ENCODE measurements at regions not wholly inside any gene's neighbourhood (a gene's known extent, or its start where the extent isn't known, plus 50 kb on each side); places are given as distances from the start of the nearest gene placed in this dataset.

- Histone ChIP-seq H3K36me3 (replicated peaks in 1 of 2; ENCODE audit: control insufficient read depth in 1 of 2, insufficient read depth in 2 of 2, low read length in 2 of 2) (no peaks in the 10 kb centered on the region), H3K79me2 (ENCODE audit: insufficient read depth, low read length) (no peaks in the 10 kb centered on the region), H3K9ac (ENCODE audit: insufficient read depth, low read depth, low read length) (no peak overlapping the region), H3K4me3 (replicated peaks in 1 of 3; ENCODE audit: insufficient read depth in 1 of 3, low read depth in 2 of 3, low read length in 3 of 3) (no peak overlapping the region), H2AFZ (ENCODE audit: low read length) (no peak overlapping the region), H3K9me3 (ENCODE audit: low read length) (no peaks in the 10 kb centered on the region), H3K4me1 (ENCODE audit: insufficient read depth, low read length) (no peaks in the 10 kb centered on the region), H3K4me2 (ENCODE audit: low read depth, low read length) (no peak overlapping the region), H3K27ac (ENCODE audit: extremely low read length, insufficient read depth, low read length) (no peak overlapping the region), H3K27me3 (ENCODE audit: control insufficient read depth in 1 of 2, insufficient read depth in 2 of 2, low read length in 2 of 2) (no peaks in the 10 kb centered on the region), H4K20me1 (ENCODE audit: insufficient read depth, low read length) (no peaks in the 10 kb centered on the region)
- no peak for TF ChIP-seq ZNF563 (CRISPR knock-in tag; IDR thresholded peaks at IDR 0.05)
- no peak for TF ChIP-seq ZNF660 (CRISPR knock-in tag; IDR thresholded peaks at IDR 0.05; ENCODE audit: borderline replicate concordance, low read depth)
- DNase-seq (ENCODE audit: low spot score) (no peak), ATAC-seq (no peak), FAIRE-seq (no peak)
- ChIA-PET CTCF (ENCODE audit: low intra/inter-chr PET ratio, low total read pairs) (no interaction called here), POLR2A (no interaction called here)
- in situ Hi-C loops (cut with HindIII; ENCODE audit: extremely low pct_ligation_motif_present, low pct_unique_long_range_greater_than_20kb) (no loop called here), intact Hi-C loops (cut with micrococcal nuclease; ENCODE audit: unreplicated experiment) (no loop called here)
- no TSS peak for BruUV-seq (replicated peaks)
- 80% methylated on average over 1 of the region's 32 CpGs for WGBS (ENCODE audit: low lambda C conversion rate)
Observed at GRCh38 chr4:116705466-116705865, 379.9 kb downstream of the TRAM1L1 start.

DNA sequence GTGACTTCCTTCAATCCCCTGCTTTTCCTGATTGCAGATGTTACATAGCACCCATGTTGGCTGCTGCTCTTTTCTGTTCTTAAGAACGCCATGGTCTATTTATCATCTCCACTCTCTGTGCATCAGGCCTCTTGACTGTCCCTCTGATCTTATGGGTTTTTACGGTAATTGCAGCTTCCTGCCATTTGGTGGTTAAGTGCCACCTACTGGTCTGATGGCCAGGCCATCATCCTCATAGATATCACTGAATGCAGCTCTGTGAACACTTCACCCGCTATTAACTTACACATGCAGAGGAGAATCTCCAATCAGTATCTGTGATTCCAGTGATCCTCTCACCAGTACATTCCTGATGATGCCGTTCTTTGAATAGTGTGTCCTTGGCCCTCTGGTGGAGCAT, 382.4 kb downstream of the TRAM1L1 start:
- DNase-seq (ENCODE audit: low spot score): peak; percentile 24
- in situ Hi-C loops (cut with HindIII; ENCODE audit: extremely low pct_ligation_motif_present, low pct_unique_long_range_greater_than_20kb): no loop called here
- H3K36me3 ChIP-seq (replicated peaks in 1 of 2; ENCODE audit: control insufficient read depth in 1 of 2, insufficient read depth in 2 of 2, low read length in 2 of 2): no peaks in the 10 kb centered on the region
- H3K27me3 ChIP-seq (ENCODE audit: control insufficient read depth in 1 of 2, insufficient read depth in 2 of 2, low read length in 2 of 2): no peaks in the 10 kb centered on the region
- no peaks in the 10 kb centered on the region for H3K4me1 ChIP-seq (ENCODE audit: insufficient read depth, low read length)
- 10% methylated on average over 4 of the region's 4 CpGs for WGBS (ENCODE audit: low lambda C conversion rate)
- ATAC-seq: peak; percentile 96
- CTCF ChIA-PET (ENCODE audit: low intra/inter-chr PET ratio, low total read pairs): no interaction called here
- no peak overlapping the region for H3K27ac ChIP-seq (ENCODE audit: extremely low read length, insufficient read depth, low read length)
- H3K9me3 ChIP-seq (ENCODE audit: low read length): no peaks in the 10 kb centered on the region
- no peak overlapping the region for H3K4me3 ChIP-seq (replicated peaks in 1 of 3; ENCODE audit: insufficient read depth in 1 of 3, low read depth in 2 of 3, low read length in 3 of 3)
- intact Hi-C loops (cut with micrococcal nuclease; ENCODE audit: unreplicated experiment): loop anchor here (1.0 kb wide), 1 partner anchor 345 kb away; no protein-coding TSS in a partner anchor
- H3K9ac ChIP-seq (ENCODE audit: insufficient read depth, low read depth, low read length): no peak overlapping the region
- POLR2A ChIA-PET: no interaction called here
- H2AFZ ChIP-seq (ENCODE audit: low read length): no peak overlapping the region
- no peaks in the 10 kb centered on the region for H4K20me1 ChIP-seq (ENCODE audit: insufficient read depth, low read length)
- peak; percentile 23 for FAIRE-seq
- no TSS peak for BruUV-seq (replicated peaks)
- no peak for TF ChIP-seq NFRKB (IDR thresholded peaks at IDR 0.05)
- TF ChIP-seq, protein P1, sequence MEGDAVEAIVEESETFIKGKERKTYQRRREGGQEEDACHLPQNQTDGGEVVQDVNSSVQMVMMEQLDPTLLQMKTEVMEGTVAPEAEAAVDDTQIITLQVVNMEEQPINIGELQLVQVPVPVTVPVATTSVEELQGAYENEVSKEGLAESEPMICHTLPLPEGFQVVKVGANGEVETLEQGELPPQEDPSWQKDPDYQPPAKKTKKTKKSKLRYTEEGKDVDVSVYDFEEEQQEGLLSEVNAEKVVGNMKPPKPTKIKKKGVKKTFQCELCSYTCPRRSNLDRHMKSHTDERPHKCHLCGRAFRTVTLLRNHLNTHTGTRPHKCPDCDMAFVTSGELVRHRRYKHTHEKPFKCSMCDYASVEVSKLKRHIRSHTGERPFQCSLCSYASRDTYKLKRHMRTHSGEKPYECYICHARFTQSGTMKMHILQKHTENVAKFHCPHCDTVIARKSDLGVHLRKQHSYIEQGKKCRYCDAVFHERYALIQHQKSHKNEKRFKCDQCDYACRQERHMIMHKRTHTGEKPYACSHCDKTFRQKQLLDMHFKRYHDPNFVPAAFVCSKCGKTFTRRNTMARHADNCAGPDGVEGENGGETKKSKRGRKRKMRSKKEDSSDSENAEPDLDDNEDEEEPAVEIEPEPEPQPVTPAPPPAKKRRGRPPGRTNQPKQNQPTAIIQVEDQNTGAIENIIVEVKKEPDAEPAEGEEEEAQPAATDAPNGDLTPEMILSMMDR (CRISPR knock-in tag; IDR thresholded peaks at IDR 0.05): peak; percentile 39
- TF ChIP-seq ZFP90 (CRISPR knock-in tag; IDR thresholded peaks at IDR 0.05; ENCODE audit: borderline replicate concordance): no peak
- TF ChIP-seq ONECUT2 (CRISPR knock-in tag; IDR thresholded peaks at IDR 0.05): no peak
- no peak for TF ChIP-seq ZNF263 (CRISPR knock-in tag; IDR thresholded peaks at IDR 0.05)
- TF ChIP-seq ZNF350 (CRISPR knock-in tag; IDR thresholded peaks at IDR 0.05; ENCODE audit: borderline replicate concordance, low read depth): no peak
- no peak for TF ChIP-seq SMAD1 (CRISPR knock-in tag; IDR thresholded peaks at IDR 0.05; ENCODE audit: borderline replicate concordance, low read depth)
- TF ChIP-seq DNMT1 (CRISPR knock-in tag; IDR thresholded peaks at IDR 0.05): no peak
- no peak for TF ChIP-seq NCOA5 (CRISPR knock-in tag; IDR thresholded peaks at IDR 0.05)
- TF ChIP-seq, protein P2, sequence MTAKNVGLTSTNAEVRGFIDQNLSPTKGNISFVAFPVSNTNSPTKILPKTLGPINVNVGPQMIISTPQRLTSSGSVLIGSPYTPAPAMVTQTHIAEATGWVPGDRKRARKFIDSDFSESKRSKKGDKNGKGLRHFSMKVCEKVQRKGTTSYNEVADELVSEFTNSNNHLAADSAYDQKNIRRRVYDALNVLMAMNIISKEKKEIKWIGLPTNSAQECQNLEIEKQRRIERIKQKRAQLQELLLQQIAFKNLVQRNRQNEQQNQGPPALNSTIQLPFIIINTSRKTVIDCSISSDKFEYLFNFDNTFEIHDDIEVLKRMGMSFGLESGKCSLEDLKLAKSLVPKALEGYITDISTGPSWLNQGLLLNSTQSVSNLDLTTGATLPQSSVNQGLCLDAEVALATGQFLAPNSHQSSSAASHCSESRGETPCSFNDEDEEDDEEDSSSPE (CRISPR knock-in tag; IDR thresholded peaks at IDR 0.05): no peak
- no peak for TF ChIP-seq ERF (CRISPR knock-in tag; IDR thresholded peaks at IDR 0.05)
- no peak for TF ChIP-seq KLF13 (CRISPR knock-in tag; IDR thresholded peaks at IDR 0.05)
- TF ChIP-seq SMAD3 (CRISPR knock-in tag; IDR thresholded peaks at IDR 0.05): no peak
- no peak for TF ChIP-seq TCF7 (IDR thresholded peaks at IDR 0.05; ENCODE audit: low read depth)
- peak; percentile 98 for TF ChIP-seq GZF1 (CRISPR knock-in tag; IDR thresholded peaks at IDR 0.05)
- TF ChIP-seq STAG1 (CRISPR knock-in tag; IDR thresholded peaks at IDR 0.05): peak; percentile 38
- no peak for TF ChIP-seq ZNF556 (CRISPR knock-in tag; IDR thresholded peaks at IDR 0.05; ENCODE audit: borderline replicate concordance)
- no peaks in the 10 kb centered on the region for H3K79me2 ChIP-seq (ENCODE audit: insufficient read depth, low read length)
- no peak overlapping the region for H3K4me2 ChIP-seq (ENCODE audit: low read depth, low read length)

All from HepG2 (cell line).